NK-92 treated with Interleukin-12 subunit alpha and Interleukin-12 subunit beta, amount 100 ng/mL, for 24 hours (cell line): ENCODE measurements at regions not wholly inside any gene's neighbourhood (a gene's known extent, or its start where the extent isn't known, plus 50 kb on each side); places are given as distances from the start of the nearest gene placed in this dataset.
"Not testable (repeated sequence)": the region's sequence is repeated elsewhere in the genome, so short reads cannot be mapped to it uniquely, and the experiment has no call there.

ENCODE experiments used
- DNase-seq: peaks from one replicate; lab custom pipeline; 2025; lab: John Stamatoyannopoulos, UW

- DNase-seq: no peak
Observed at GRCh38 chr15:89028036-89028435, 60.2 kb upstream of the ABHD2 start.

GRCh38 chr15:89030311-89030710, 57.9 kb upstream of the ABHD2 start:
- DNase-seq: no peak

GRCh38 chr15:89031637-89032285, 56.5 kb upstream of the ABHD2 start:
- not testable (repeated sequence) for DNase-seq

GRCh38 chr15:89034305-89034704, 54.0 kb upstream of the ABHD2 start:
- no peak for DNase-seq

- DNase-seq: no peak
Observed at GRCh38 chr15:89035150-89035549, 53.1 kb upstream of the ABHD2 start.

- DNase-seq: no peak
Observed at GRCh38 chr15:89035658-89036057, 52.6 kb upstream of the ABHD2 start.

- no peak for DNase-seq
Observed at GRCh38 chr15:89038146-89038545, 50.1 kb upstream of the ABHD2 start.
